Kidney (tissue), 13 donors: ENCODE measurements at regions not wholly inside any gene's neighbourhood (a gene's known extent, or its start where the extent isn't known, plus 50 kb on each side); places are given as distances from the start of the nearest gene placed in this dataset.

Source experiments
- DNase-seq, 5 donors: peaks; one replicate each; pipeline ENCODE4 v3.0.0-alpha.2; 2013 to 2020
- FAIRE-seq: peaks from 2 replicates; lab custom pipeline; 2012; peaks lifted over from hg19 to GRCh38; lab: Jason Lieb, UNC
- H3K27ac ChIP-seq, 2 donors: one replicate each; pipeline ENCODE4 v1.7.0; 2013; ENCODE audit warnings: low read depth in 2 of 2, low read length in 2 of 2, inconsistent platforms in 1 of 2
- H3K27me3 ChIP-seq: one replicate; pipeline ENCODE4 v1.7.1; 2013; ENCODE audit warnings: low read length, inconsistent platforms; ENCODE audit not compliant: control insufficient read depth, insufficient read depth
- H3K36me3 ChIP-seq, 3 donors: one replicate each; pipeline versions ENCODE4 v1.7.0 to v1.7.1; 2013; ENCODE audit warnings: low read length in 3 of 3, control low read depth in 1 of 3, inconsistent platforms in 1 of 3; ENCODE audit not compliant: insufficient read depth in 3 of 3, control insufficient read depth in 2 of 3
- H3K4me1 ChIP-seq, 3 donors: one replicate each; pipeline versions ENCODE4 v1.7.0 to v1.7.1; 2013; ENCODE audit warnings: low read length in 3 of 3, inconsistent platforms in 1 of 3, low read depth in 1 of 3; ENCODE audit not compliant: control insufficient read depth in 2 of 3, insufficient read depth in 2 of 3
- H3K4me3 ChIP-seq, 3 donors: one replicate each; pipeline versions ENCODE4 v1.7.0 to v1.8.1; 2013; ENCODE audit warnings: low read length in 3 of 3, control low read depth in 1 of 3, inconsistent platforms in 1 of 3
- H3K9ac ChIP-seq, 3 donors: one replicate each; pipeline versions ENCODE4 v1.7.0 to v1.7.1; 2013; ENCODE audit warnings: low read length in 3 of 3, control low read depth in 1 of 3, inconsistent platforms in 1 of 3
- H3K9me3 ChIP-seq, 3 donors: one replicate each; pipeline versions ENCODE4 v1.7.0 to v1.7.1; 2013; ENCODE audit warnings: low read length in 3 of 3, control low read depth in 1 of 3, inconsistent platforms in 1 of 3; ENCODE audit not compliant: control insufficient read depth in 2 of 3, insufficient read depth in 1 of 3
- intact Hi-C: fragments of 100-400 bp; cut with DNase I; formaldehyde crosslinking; loops from one replicate; pipeline ENCODE4 v1.11.1; 2022
- TF ChIP-seq, protein P1 (sequence below): IDR thresholded peaks from 3 replicates; pipeline ENCODE4 v1.5.1; 2012; ENCODE audit warnings: mild to moderate bottlenecking, moderate library complexity, borderline replicate concordance; ENCODE audit not compliant: insufficient read depth; ENCODE audit errors: extremely low read depth
- donor health status: control.
- donor health status: control.
- donor health status: control.
- donor health status: control.
- donor health status: control.
- donor health status: DM: yes; HTN: yes; CAD: no.
- donor health status: Normal renal cell carcinoma (clear cell type).

DNA sequence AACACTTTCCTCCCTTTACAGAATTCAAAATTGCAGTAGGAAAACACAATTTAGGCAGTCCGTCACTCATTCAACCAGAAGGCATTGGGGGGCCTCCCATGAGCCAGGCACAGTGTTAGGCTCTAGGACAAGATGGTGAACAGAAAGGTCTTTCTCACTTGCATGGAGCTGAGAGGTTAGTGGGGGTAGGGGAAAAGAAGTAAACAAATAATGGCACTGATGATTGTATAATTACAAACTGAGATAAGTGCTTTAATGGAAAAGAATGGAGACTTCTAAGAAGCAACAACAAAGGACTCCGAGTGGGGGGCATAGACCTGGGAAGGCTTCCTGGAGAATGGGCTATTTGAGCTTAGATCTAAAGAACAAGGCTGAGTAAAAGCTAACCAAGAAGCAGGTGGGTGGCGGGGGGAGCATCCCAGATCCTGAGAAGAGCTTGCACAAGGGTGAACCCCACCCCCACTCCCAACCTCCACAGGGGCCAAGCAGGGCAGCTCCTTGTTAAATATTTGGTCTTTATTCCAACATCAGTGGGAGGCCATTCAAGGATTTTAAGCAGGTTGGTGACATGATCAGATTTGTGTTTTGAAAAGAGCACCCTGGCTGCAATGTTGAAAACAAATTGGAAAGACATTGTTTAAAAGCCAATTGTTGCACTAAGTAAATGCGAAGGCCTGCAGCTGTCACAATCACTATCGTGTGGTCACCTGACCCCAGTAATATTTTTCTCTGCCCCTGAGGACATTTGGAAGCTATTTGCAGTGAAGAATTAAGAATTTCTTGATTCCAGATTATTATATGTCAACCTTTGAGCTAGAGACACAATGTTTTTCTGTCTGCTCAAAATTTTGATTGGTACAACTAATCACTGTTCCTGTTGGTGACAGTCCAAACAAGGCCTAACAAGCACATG is 73.9 kb upstream of the EFNA5 start:
- H3K4me3 ChIP-seq, result no peak overlapping the region
- no peak overlapping the region for H3K27ac ChIP-seq
- H3K9ac ChIP-seq, result no peak overlapping the region
- TF ChIP-seq, protein P1, sequence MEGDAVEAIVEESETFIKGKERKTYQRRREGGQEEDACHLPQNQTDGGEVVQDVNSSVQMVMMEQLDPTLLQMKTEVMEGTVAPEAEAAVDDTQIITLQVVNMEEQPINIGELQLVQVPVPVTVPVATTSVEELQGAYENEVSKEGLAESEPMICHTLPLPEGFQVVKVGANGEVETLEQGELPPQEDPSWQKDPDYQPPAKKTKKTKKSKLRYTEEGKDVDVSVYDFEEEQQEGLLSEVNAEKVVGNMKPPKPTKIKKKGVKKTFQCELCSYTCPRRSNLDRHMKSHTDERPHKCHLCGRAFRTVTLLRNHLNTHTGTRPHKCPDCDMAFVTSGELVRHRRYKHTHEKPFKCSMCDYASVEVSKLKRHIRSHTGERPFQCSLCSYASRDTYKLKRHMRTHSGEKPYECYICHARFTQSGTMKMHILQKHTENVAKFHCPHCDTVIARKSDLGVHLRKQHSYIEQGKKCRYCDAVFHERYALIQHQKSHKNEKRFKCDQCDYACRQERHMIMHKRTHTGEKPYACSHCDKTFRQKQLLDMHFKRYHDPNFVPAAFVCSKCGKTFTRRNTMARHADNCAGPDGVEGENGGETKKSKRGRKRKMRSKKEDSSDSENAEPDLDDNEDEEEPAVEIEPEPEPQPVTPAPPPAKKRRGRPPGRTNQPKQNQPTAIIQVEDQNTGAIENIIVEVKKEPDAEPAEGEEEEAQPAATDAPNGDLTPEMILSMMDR, result no peak
- no peaks in the 10 kb centered on the region for H3K36me3 ChIP-seq
- no peaks in the 10 kb centered on the region for H3K27me3 ChIP-seq
- H3K9me3 ChIP-seq, result peaks cover 0 to 5% (median 0%) of the 10 kb centered on the region in 3 donors
- no peak for DNase-seq
- no peaks in the 10 kb centered on the region for H3K4me1 ChIP-seq
- intact Hi-C loops, result no loop called here
- FAIRE-seq, result no peak

DNA sequence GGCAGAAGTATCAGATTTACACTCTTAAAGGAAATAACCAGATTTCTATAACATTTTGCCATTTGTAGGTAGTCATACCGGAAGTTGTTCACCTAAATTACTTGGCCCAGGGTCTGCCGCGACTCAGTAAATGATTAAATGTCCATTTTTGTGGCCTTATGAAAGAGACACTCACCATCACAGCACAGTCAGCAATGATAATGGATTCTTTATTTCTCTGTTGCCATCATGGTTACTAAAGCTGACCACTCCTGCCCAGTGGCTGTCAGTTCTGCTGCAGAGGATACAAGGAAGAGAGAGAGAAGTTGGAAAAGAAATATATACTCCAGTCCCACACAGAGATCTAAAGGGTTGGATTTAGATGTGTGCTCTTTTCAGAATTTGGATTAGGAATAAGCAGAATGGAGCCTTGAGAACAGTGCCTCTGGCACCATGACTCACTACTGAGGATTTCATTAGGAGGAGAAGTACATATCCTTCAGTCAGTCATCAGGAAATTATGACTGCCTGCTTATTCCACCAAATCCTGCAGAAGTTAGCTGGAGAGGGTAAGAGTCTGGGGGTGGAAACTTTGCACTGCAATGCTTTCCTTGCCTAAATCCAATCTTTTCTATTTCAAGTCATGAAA is 72.8 kb upstream of the EFNA5 start:
- Histone ChIP-seq H3K4me3 (no peak overlapping the region), H3K9ac (no peak overlapping the region), H3K27ac (no peak overlapping the region), H3K27me3 (no peaks in the 10 kb centered on the region), H3K4me1 (no peaks in the 10 kb centered on the region), H3K36me3 (no peaks in the 10 kb centered on the region), H3K9me3 (peaks cover 0 to 5% (median 0%) of the 10 kb centered on the region in 3 donors)
- intact Hi-C loops, result no loop called here
- DNase-seq (no peak), FAIRE-seq (no peak)
- TF ChIP-seq, protein P1, result no peak

DNA sequence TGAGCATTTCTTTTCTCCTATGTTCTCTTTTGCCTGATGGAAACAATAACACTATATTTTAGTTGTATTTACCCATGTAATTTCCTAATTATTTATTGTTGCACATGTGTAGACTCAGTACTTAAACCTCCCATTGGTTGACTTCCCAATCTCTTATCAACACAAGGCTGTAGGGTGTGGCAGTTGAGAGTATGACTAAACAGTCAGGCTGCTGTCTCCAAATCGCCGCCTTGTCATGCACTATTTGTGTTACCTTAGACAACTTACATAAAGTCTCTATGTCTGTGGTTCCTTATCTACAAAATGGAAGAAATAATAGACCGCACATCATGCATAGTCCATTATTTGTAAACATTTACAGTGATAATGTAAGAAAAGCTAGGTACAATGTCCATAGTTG is 68.9 kb upstream of the EFNA5 start:
- intact Hi-C loops, result no loop called here
- no peak for FAIRE-seq

More for the DNA sequence above, 68.9 kb upstream of the EFNA5 start:
- no peak for DNase-seq
- Histone ChIP-seq H3K4me1 (no peaks in the 10 kb centered on the region), H3K9ac (no peak overlapping the region), H3K27ac (no peak overlapping the region), H3K36me3 (no peaks in the 10 kb centered on the region), H3K4me3 (no peak overlapping the region), H3K27me3 (no peaks in the 10 kb centered on the region), H3K9me3 (peaks cover 0 to 5% (median 0%) of the 10 kb centered on the region in 3 donors)
- TF ChIP-seq, protein P1, result no peak
